Occipital lobe (tissue), 1 donor: ENCODE measurements at regions not wholly inside any gene's neighbourhood (a gene's known extent, or its start where the extent isn't known, plus 50 kb on each side); places are given as distances from the start of the nearest gene placed in this dataset.
"Not testable (repeated sequence)": the region's sequence is repeated elsewhere in the genome, so short reads cannot be mapped to it uniquely, and the experiment has no call there.

ENCODE experiments used
- DNase-seq: peaks from one replicate; lab custom pipeline; 2025; lab: John Stamatoyannopoulos, UW

- DNase-seq = no peak
Measured at GRCh38 chr18:47679864-47680263, 250.6 kb downstream of the SMAD2 start.

GRCh38 chr18:47677952-47678351 lies 252.5 kb downstream of the SMAD2 start:
- DNase-seq = no peak

GRCh38 chr18:47669815-47670214 lies 260.6 kb downstream of the SMAD2 start:
- no peak for DNase-seq

GRCh38 chr18:47658498-47658897 lies 272.0 kb downstream of the SMAD2 start:
- DNase-seq = no peak

GRCh38 chr18:47654988-47655387 lies 275.5 kb downstream of the SMAD2 start:
- no peak for DNase-seq

- no peak for DNase-seq
Measured at GRCh38 chr18:47644896-47645295, 285.6 kb downstream of the SMAD2 start.

- not testable (repeated sequence) for DNase-seq
Measured at GRCh38 chr18:47637551-47637950, 292.9 kb downstream of the SMAD2 start.

GRCh38 chr18:47635416-47635815 lies 295.0 kb downstream of the SMAD2 start:
- no peak for DNase-seq

GRCh38 chr18:47632970-47633635 lies 297.4 kb downstream of the SMAD2 start:
- DNase-seq = no peak

GRCh38 chr18:47628893-47629292 lies 301.6 kb downstream of the SMAD2 start:
- DNase-seq = no peak

- DNase-seq = no peak
Measured at GRCh38 chr18:47628240-47628781, 302.1 kb downstream of the SMAD2 start.

GRCh38 chr18:47627030-47627429 lies 303.4 kb downstream of the SMAD2 start:
- no peak for DNase-seq

- DNase-seq = no peak
Measured at GRCh38 chr18:47619771-47620448, 310.5 kb downstream of the SMAD2 start.

- no peak for DNase-seq
Measured at GRCh38 chr18:47618758-47619157, 311.7 kb downstream of the SMAD2 start.

GRCh38 chr18:47615043-47615442 lies 315.4 kb downstream of the SMAD2 start:
- no peak for DNase-seq

GRCh38 chr18:47613929-47614328 lies 316.5 kb downstream of the SMAD2 start:
- DNase-seq = no peak

GRCh38 chr18:47611649-47612048 lies 318.8 kb downstream of the SMAD2 start:
- no peak for DNase-seq

- DNase-seq = no peak
Measured at GRCh38 chr18:47606526-47606925, 323.9 kb downstream of the SMAD2 start.

- DNase-seq = no peak
Measured at GRCh38 chr18:47605093-47605492, 325.4 kb downstream of the SMAD2 start.

- no peak for DNase-seq
Measured at GRCh38 chr18:47604021-47604420, 326.4 kb downstream of the SMAD2 start.

GRCh38 chr18:47603158-47603557 lies 327.3 kb downstream of the SMAD2 start:
- DNase-seq = no peak

GRCh38 chr18:47602273-47602897 lies 328.1 kb downstream of the SMAD2 start:
- DNase-seq = no peak
